B cell (primary cell): ENCODE measurements at regions not wholly inside any gene's neighbourhood (a gene's known extent, or its start where the extent isn't known, plus 50 kb on each side); places are given as distances from the start of the nearest gene placed in this dataset.
A peak's percentile ranks its signal among the peaks of the same experiment; 100 is the strongest.

Experiments
- ATAC-seq: fragments of 200-7000 bp; cut with Tn5 transposase; one replicate; pipeline ENCODE4 v1.10.0; 2021; ENCODE audit warnings: low read depth, mild to moderate bottlenecking, moderate number of reproducible peaks, moderate library complexity
- CTCF ChIA-PET: fragments of 350-600 bp; sonication (Branson Sonifier 250); formaldehyde crosslinking; loops from one replicate; lab custom pipeline; 2021; ENCODE audit warnings: antibody characterized with exemption, inconsistent platforms; lab: Charles Lee
- POLR2A ChIA-PET: fragments of 350-600 bp; sonication (Branson Sonifier 250); formaldehyde crosslinking; loops from one replicate; lab custom pipeline; 2021; ENCODE audit warnings: antibody characterized with exemption; lab: Charles Lee
- DNase-seq: peaks from one replicate; pipeline ENCODE4 v3.0.0; 2013
- H2AFZ ChIP-seq: 2 replicates; pipeline ENCODE4 v1.6.1; 2012; ENCODE audit warnings: mild to moderate bottlenecking, low read depth, low read length; ENCODE audit not compliant: insufficient read depth, poor library complexity, severe bottlenecking
- H3K27ac ChIP-seq, 2 donors: 1 replicate in 1 of 2; 2 replicates in 1 of 2; pipeline ENCODE4 v1.5.1; 2012 to 2013; ENCODE audit warnings: low read length in 2 of 2, mild to moderate bottlenecking in 2 of 2, moderate library complexity in 1 of 2
- H3K27me3 ChIP-seq, 4 experiments: fragments of 200-600 bp in 1 of 4; sonication (generic) in 1 of 4; replicated peaks in 1 of 4; 1 replicate in 2 of 4; 2 replicates in 2 of 4; pipeline versions ENCODE4 v1.6.1 to v1.7.0; 2013 to 2016; ENCODE audit warnings: low read length in 3 of 4, mild to moderate bottlenecking in 2 of 4, mixed read lengths in 1 of 4, moderate library complexity in 1 of 4; ENCODE audit not compliant: insufficient read depth in 4 of 4, control insufficient read depth in 3 of 4; ENCODE audit errors: control extremely low read depth in 1 of 4
- H3K36me3 ChIP-seq, 2 experiments: replicated peaks in 1 of 2; 1 replicate in 1 of 2; 2 replicates in 1 of 2; pipeline versions ENCODE4 v1.6.1 to v1.7.1; 2013; ENCODE audit warnings: low read length in 1 of 2; ENCODE audit not compliant: insufficient read depth in 2 of 2, control insufficient read depth in 1 of 2; ENCODE audit errors: control extremely low read depth in 1 of 2, extremely low read depth in 1 of 2
- H3K4me1 ChIP-seq, 2 donors: fragments of 200-600 bp in 1 of 2; sonication (generic) in 1 of 2; 1 replicate in 1 of 2; 2 replicates in 1 of 2; pipeline versions ENCODE4 v1.5.1 to v1.6.1; 2013 to 2017; ENCODE audit warnings: low read length in 2 of 2; ENCODE audit not compliant: control insufficient read depth in 2 of 2, insufficient read depth in 2 of 2
- H3K4me2 ChIP-seq: replicated peaks from 2 replicates; pipeline ENCODE3; 2012; ENCODE audit warnings: mild to moderate bottlenecking, low read depth, low read length; ENCODE audit not compliant: poor library complexity, severe bottlenecking
- H3K4me3 ChIP-seq, 5 experiments: fragments of 200-600 bp in 1 of 5; sonication (generic) in 1 of 5; 1 replicate in 3 of 5; 2 replicates in 2 of 5; pipeline versions ENCODE4 v1.5.1 to v1.7.0; 2011 to 2016; ENCODE audit warnings: low read length in 4 of 5, mild to moderate bottlenecking in 4 of 5, low read depth in 2 of 5, control low read depth in 1 of 5, moderate library complexity in 1 of 5; ENCODE audit not compliant: insufficient read depth in 1 of 5; ENCODE audit errors: control extremely low read depth in 1 of 5, extremely low read depth in 1 of 5
- H3K79me2 ChIP-seq: fragments of 200-600 bp; sonication (generic); one replicate; pipeline ENCODE4 v1.6.0; 2016; ENCODE audit warnings: low read length; ENCODE audit not compliant: control insufficient read depth, insufficient read depth
- H3K9ac ChIP-seq: fragments of 200-600 bp; sonication (generic); 2 replicates; pipeline ENCODE4 v1.6.1; 2017; ENCODE audit warnings: mild to moderate bottlenecking, low read length, moderate library complexity
- H3K9me3 ChIP-seq, 3 donors: one replicate each; pipeline versions ENCODE4 v1.6.1 to v1.7.1; 2013; ENCODE audit warnings: low read length in 2 of 3; ENCODE audit not compliant: control insufficient read depth in 2 of 3, insufficient read depth in 1 of 3; ENCODE audit errors: control extremely low read depth in 1 of 3
- H4K20me1 ChIP-seq: 2 replicates; pipeline ENCODE4 v1.6.0; 2012; ENCODE audit warnings: mild to moderate bottlenecking, low read length; ENCODE audit not compliant: insufficient read depth, control insufficient read depth, poor library complexity, severe bottlenecking
- H3K27ac Mint-ChIP-seq: one replicate; pipeline ENCODE4 v1.8.0; 2021; ENCODE audit warnings: mixed read lengths
- H3K27me3 Mint-ChIP-seq: one replicate; pipeline ENCODE4 v1.8.0; 2021; ENCODE audit warnings: mixed read lengths
- H3K4me1 Mint-ChIP-seq: one replicate; pipeline ENCODE4 v1.8.0; 2021; ENCODE audit warnings: mixed read lengths
- H3K4me3 Mint-ChIP-seq: one replicate; pipeline ENCODE4 v1.8.0; 2021; ENCODE audit warnings: mixed read lengths
- H3K9me3 Mint-ChIP-seq: one replicate; pipeline ENCODE4 v1.8.0; 2022; ENCODE audit warnings: mixed read lengths; ENCODE audit not compliant: insufficient read depth
- EZH2 ChIP-seq: IDR thresholded peaks from 2 replicates; pipeline ENCODE4 v1.6.1; 2012; ENCODE audit warnings: borderline replicate concordance, low read depth, mild to moderate bottlenecking, moderate library complexity, low read length; ENCODE audit not compliant: insufficient read depth, poor library complexity, severe bottlenecking
- WGBS: methylation state at CpG from one replicate; pipeline ENCODE4 v1.1.5; 2013; ENCODE audit warnings: missing lambda C conversion rate; ENCODE audit not compliant: insufficient coverage; 5-methylcytosine and 5-hydroxymethylcytosine counted together
- intact Hi-C: fragments of 100-400 bp; cut with micrococcal nuclease; formaldehyde crosslinking; loops from one replicate; pipeline ENCODE4 v1.10.0; 2022
- TF ChIP-seq, protein P1 (sequence below): fragments of 200-600 bp; IDR thresholded peaks from one replicate; pipeline ENCODE4 v1.8.0; 2022; ENCODE audit warnings: antibody characterized with exemption, mild to moderate bottlenecking

DNA sequence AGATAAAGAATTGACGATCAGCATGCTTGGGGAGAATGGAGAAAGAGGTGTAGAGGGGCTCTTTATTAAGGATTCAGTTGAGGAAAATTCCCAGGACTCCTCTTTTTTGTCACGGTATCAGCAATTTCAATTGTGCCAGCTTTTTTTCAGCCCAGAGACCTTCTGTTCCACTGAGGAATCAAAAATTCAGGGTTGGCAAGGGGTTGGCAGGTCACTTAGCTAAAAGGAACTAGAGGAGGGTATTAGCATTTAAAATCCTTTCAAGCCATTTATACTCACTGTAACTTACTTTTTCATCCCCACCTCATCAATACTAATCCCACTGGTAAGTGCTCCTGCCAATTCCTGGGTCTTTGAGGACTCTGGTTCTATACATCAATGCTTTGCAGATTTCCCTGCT is 757.5 kb upstream of the COBL start:
- WGBS = 86% methylated on average over 2 of the region's 2 CpGs
- H3K9me3 Mint-ChIP-seq = peaks cover 3% of the 10 kb centered on the region

DNA sequence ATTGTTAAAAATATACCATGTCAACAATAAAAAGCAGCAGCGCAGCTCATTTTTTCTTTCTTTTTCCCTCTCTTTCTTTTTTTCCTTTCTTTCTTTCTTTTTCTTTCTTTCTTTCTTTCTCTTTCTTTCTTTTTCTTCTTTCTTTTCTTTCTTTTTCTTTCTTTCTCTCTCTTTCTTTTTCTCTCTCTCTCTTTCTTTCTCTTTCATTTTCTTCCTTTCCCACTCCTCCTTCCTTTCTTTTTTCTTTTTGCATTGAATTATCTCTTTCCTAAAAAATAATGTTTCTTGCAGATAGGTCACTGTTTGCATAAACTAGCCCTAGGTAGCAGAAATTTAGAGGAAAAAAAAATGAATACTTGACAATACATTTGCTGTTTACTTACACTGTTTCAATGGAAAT is 755.1 kb upstream of the COBL start:
- no peak overlapping the region for H3K4me3 ChIP-seq
- ChIA-PET CTCF (no interaction called here), POLR2A (no interaction called here)
- DNase-seq (no peak), ATAC-seq (no peak)
- H3K79me2 ChIP-seq = no peaks in the 10 kb centered on the region
- Mint-ChIP-seq H3K27ac (no peak overlapping the region), H3K27me3 (no peaks in the 10 kb centered on the region), H3K9me3 (peaks cover 3% of the 10 kb centered on the region), H3K4me1 (no peaks in the 10 kb centered on the region), H3K4me3 (no peak overlapping the region)
- no peaks in the 10 kb centered on the region for H3K36me3 ChIP-seq
- no peak for TF ChIP-seq EZH2
- TF ChIP-seq, protein P1, sequence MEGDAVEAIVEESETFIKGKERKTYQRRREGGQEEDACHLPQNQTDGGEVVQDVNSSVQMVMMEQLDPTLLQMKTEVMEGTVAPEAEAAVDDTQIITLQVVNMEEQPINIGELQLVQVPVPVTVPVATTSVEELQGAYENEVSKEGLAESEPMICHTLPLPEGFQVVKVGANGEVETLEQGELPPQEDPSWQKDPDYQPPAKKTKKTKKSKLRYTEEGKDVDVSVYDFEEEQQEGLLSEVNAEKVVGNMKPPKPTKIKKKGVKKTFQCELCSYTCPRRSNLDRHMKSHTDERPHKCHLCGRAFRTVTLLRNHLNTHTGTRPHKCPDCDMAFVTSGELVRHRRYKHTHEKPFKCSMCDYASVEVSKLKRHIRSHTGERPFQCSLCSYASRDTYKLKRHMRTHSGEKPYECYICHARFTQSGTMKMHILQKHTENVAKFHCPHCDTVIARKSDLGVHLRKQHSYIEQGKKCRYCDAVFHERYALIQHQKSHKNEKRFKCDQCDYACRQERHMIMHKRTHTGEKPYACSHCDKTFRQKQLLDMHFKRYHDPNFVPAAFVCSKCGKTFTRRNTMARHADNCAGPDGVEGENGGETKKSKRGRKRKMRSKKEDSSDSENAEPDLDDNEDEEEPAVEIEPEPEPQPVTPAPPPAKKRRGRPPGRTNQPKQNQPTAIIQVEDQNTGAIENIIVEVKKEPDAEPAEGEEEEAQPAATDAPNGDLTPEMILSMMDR = peak; percentile 32
- H3K4me1 ChIP-seq = no peaks in the 10 kb centered on the region
- intact Hi-C loops = no loop called here
- no peaks in the 10 kb centered on the region for H4K20me1 ChIP-seq
- H3K9me3 ChIP-seq = peaks cover 0 to 5% (median 0%) of the 10 kb centered on the region in 3 donors
- H3K27me3 ChIP-seq = no peaks in the 10 kb centered on the region
- no peak overlapping the region for H3K9ac ChIP-seq
- no peak overlapping the region for H3K27ac ChIP-seq
- no CpG with 5 or more reads among the region's 1 CpG for WGBS
- no peak overlapping the region for H2AFZ ChIP-seq
- no peak overlapping the region for H3K4me2 ChIP-seq

More for the DNA sequence above, 757.5 kb upstream of the COBL start:
- Mint-ChIP-seq H3K27me3 (no peaks in the 10 kb centered on the region), H3K4me1 (no peaks in the 10 kb centered on the region), H3K4me3 (no peak overlapping the region), H3K27ac (no peak overlapping the region)
- ChIA-PET POLR2A (no interaction called here), CTCF (no interaction called here)
- no peaks in the 10 kb centered on the region for H3K79me2 ChIP-seq
- intact Hi-C loops = no loop called here
- DNase-seq (no peak), ATAC-seq (no peak)
- no peaks in the 10 kb centered on the region for H3K36me3 ChIP-seq
- H3K9ac ChIP-seq = no peak overlapping the region
- peaks cover 0 to 11% (median 0%) of the 10 kb centered on the region in 3 donors for H3K9me3 ChIP-seq
- H4K20me1 ChIP-seq = no peaks in the 10 kb centered on the region
- TF ChIP-seq EZH2 = no peak
- TF ChIP-seq, protein P1 = no peak
- no peaks in the 10 kb centered on the region for H3K27me3 ChIP-seq
- no peak overlapping the region for H3K4me3 ChIP-seq
- no peak overlapping the region for H3K27ac ChIP-seq
- no peaks in the 10 kb centered on the region for H3K4me1 ChIP-seq
- no peak overlapping the region for H2AFZ ChIP-seq
- H3K4me2 ChIP-seq = no peak overlapping the region
